HEK293 (cell line): ENCODE measurements at regions not wholly inside any gene's neighbourhood (a gene's known extent, or its start where the extent isn't known, plus 50 kb on each side); places are given as distances from the start of the nearest gene placed in this dataset.

Experiments
- CTCF ChIA-PET: fragments of 350-600 bp; formaldehyde crosslinking; extraction: SDS; loops from one replicate; lab custom pipeline; 2021; ENCODE audit warnings: antibody characterized with exemption; lab: Yijun Ruan, JAX
- POLR2A ChIA-PET: fragments of 300-600 bp; formaldehyde crosslinking; extraction: SDS; loops from one replicate; lab custom pipeline; 2020; ENCODE audit warnings: antibody characterized with exemption, inconsistent platforms; lab: Yijun Ruan, JAX
- H3K27ac ChIP-seq: fragments of 200-500 bp; sonication (Bioruptor generic); 2 replicates; pipeline ENCODE4 v1.5.1; 2014; ENCODE audit warnings: low read depth, low read length, control low read depth, inconsistent platforms; ENCODE audit errors: extremely low read depth
- H3K36me3 ChIP-seq, 2 experiments: fragments of 200-500 bp in 1 of 2; sonication (Bioruptor generic) in 1 of 2; 1 replicate in 1 of 2; 2 replicates in 1 of 2; pipeline ENCODE4 v1.5.1; 2014 to 2017; ENCODE audit warnings: inconsistent platforms in 2 of 2, low read length in 2 of 2; ENCODE audit not compliant: control insufficient read depth in 2 of 2, insufficient read depth in 1 of 2
- H3K4me1 ChIP-seq: fragments of 200-500 bp; sonication (Bioruptor generic); 2 replicates; pipeline ENCODE4 v1.5.1; 2014; ENCODE audit warnings: mild to moderate bottlenecking, low read length, inconsistent platforms; ENCODE audit not compliant: control insufficient read depth, insufficient read depth
- H3K4me3 ChIP-seq: 2 replicates; pipeline ENCODE4 v1.5.1; 2011; ENCODE audit warnings: low read depth, mild to moderate bottlenecking, control low read depth, low read length, moderate library complexity
- H3K9me3 ChIP-seq: fragments of 200-500 bp; sonication (Bioruptor generic); 2 replicates; pipeline ENCODE4 v1.5.1; 2014; ENCODE audit warnings: low read depth, low read length, inconsistent platforms; ENCODE audit not compliant: control insufficient read depth, insufficient read depth
- PRDM4 ChIP-seq: fragments of 450-650 bp; formaldehyde crosslinking; IDR thresholded peaks from 2 replicates; pipeline ENCODE4 v1.5.1; 2017; ENCODE audit warnings: missing biosample characterization, missing genetic modification characterization
- SALL2 ChIP-seq: fragments of 450-650 bp; formaldehyde crosslinking; IDR thresholded peaks from 2 replicates; pipeline ENCODE4 v1.5.0; 2017; ENCODE audit warnings: missing biosample characterization, mild to moderate bottlenecking, missing genetic modification characterization, borderline replicate concordance
- SCRT1 ChIP-seq: fragments of 450-650 bp; formaldehyde crosslinking; IDR thresholded peaks from 2 replicates; pipeline ENCODE4 v1.5.1; 2016; ENCODE audit warnings: missing biosample characterization, missing genetic modification characterization, borderline replicate concordance
- SCRT2 ChIP-seq: fragments of 450-650 bp; formaldehyde crosslinking; IDR thresholded peaks from 2 replicates; pipeline ENCODE4 v1.5.1; 2016; ENCODE audit warnings: missing biosample characterization, missing genetic modification characterization
- SETDB1 ChIP-seq: IDR thresholded peaks from one replicate; pipeline ENCODE4 v1.6.1; 2017; ENCODE audit warnings: mild to moderate bottlenecking, low read length, moderate library complexity, mixed read lengths; ENCODE audit not compliant: insufficient read length
- TRIM28 ChIP-seq: IDR thresholded peaks from 2 replicates; pipeline ENCODE4 v1.6.1; 2011; ENCODE audit warnings: low read length, control low read depth, borderline replicate concordance
- ZBTB10 ChIP-seq: fragments of 450-650 bp; formaldehyde crosslinking; IDR thresholded peaks from 2 replicates; pipeline ENCODE4 v1.5.1; 2016; ENCODE audit warnings: missing biosample characterization, missing genetic modification characterization
- ZBTB44 ChIP-seq: fragments of 450-650 bp; IDR thresholded peaks from 2 replicates; pipeline ENCODE4 v1.5.1; 2018; ENCODE audit warnings: missing biosample characterization, mild to moderate bottlenecking, missing genetic modification characterization
- ZNF146 ChIP-seq: fragments of 450-650 bp; formaldehyde crosslinking; IDR thresholded peaks from 2 replicates; pipeline ENCODE4 v1.5.1; 2016; ENCODE audit warnings: missing biosample characterization, missing genetic modification characterization
- ZNF155 ChIP-seq: fragments of 450-650 bp; formaldehyde crosslinking; IDR thresholded peaks from 2 replicates; pipeline ENCODE4 v1.5.1; 2016; ENCODE audit warnings: missing biosample characterization, missing genetic modification characterization
- ZNF169 ChIP-seq: fragments of 450-650 bp; formaldehyde crosslinking; IDR thresholded peaks from 2 replicates; pipeline ENCODE4 v1.5.1; 2016; ENCODE audit warnings: missing biosample characterization, missing genetic modification characterization
- ZNF175 ChIP-seq: fragments of 450-650 bp; formaldehyde crosslinking; IDR thresholded peaks from 2 replicates; pipeline ENCODE4 v1.5.1; 2016; ENCODE audit warnings: missing biosample characterization, missing genetic modification characterization
- ZNF311 ChIP-seq: fragments of 450-650 bp; formaldehyde crosslinking; IDR thresholded peaks from 2 replicates; pipeline ENCODE4 v1.5.1; 2017; ENCODE audit warnings: missing biosample characterization, missing genetic modification characterization, borderline replicate concordance
- ZNF473 ChIP-seq: fragments of 450-650 bp; formaldehyde crosslinking; IDR thresholded peaks from 2 replicates; pipeline ENCODE4 v1.5.1; 2017; ENCODE audit warnings: missing biosample characterization, missing genetic modification characterization
- ZNF501 ChIP-seq: fragments of 450-650 bp; formaldehyde crosslinking; IDR thresholded peaks from 2 replicates; pipeline ENCODE4 v1.5.1; 2016; ENCODE audit warnings: missing biosample characterization, missing genetic modification characterization
- ZNF513 ChIP-seq: fragments of 450-650 bp; IDR thresholded peaks from 2 replicates; pipeline ENCODE4 v1.5.1; 2018; ENCODE audit warnings: missing biosample characterization, missing genetic modification characterization
- ZNF521 ChIP-seq: fragments of 450-650 bp; formaldehyde crosslinking; IDR thresholded peaks from 2 replicates; pipeline ENCODE4 v1.5.1; 2017; ENCODE audit warnings: missing biosample characterization, mild to moderate bottlenecking, missing genetic modification characterization
- ZNF596 ChIP-seq: fragments of 450-650 bp; IDR thresholded peaks from 2 replicates; pipeline ENCODE4 v1.5.0; 2018; ENCODE audit warnings: missing biosample characterization, mild to moderate bottlenecking, missing genetic modification characterization, moderate library complexity
- ZNF600 ChIP-seq: fragments of 450-650 bp; formaldehyde crosslinking; IDR thresholded peaks from 2 replicates; pipeline ENCODE4 v1.5.1; 2016; ENCODE audit warnings: missing biosample characterization, missing genetic modification characterization
- ZNF621 ChIP-seq: fragments of 450-650 bp; formaldehyde crosslinking; IDR thresholded peaks from 2 replicates; pipeline ENCODE4 v1.5.1; 2017; ENCODE audit warnings: missing biosample characterization, missing genetic modification characterization
- ZNF768 ChIP-seq: fragments of 450-650 bp; formaldehyde crosslinking; IDR thresholded peaks from 2 replicates; pipeline ENCODE4 v1.5.1; 2018; ENCODE audit warnings: missing biosample characterization, mild to moderate bottlenecking, missing genetic modification characterization
- ZNF791 ChIP-seq: fragments of 450-650 bp; formaldehyde crosslinking; IDR thresholded peaks from 2 replicates; pipeline ENCODE4 v1.5.1; 2016; ENCODE audit warnings: missing biosample characterization, missing genetic modification characterization
- ZNF843 ChIP-seq: fragments of 450-650 bp; formaldehyde crosslinking; IDR thresholded peaks from 2 replicates; pipeline ENCODE4 v1.5.1; 2016; ENCODE audit warnings: missing biosample characterization, missing genetic modification characterization
- TF ChIP-seq, protein P1 (sequence below): fragments of 450-650 bp; formaldehyde crosslinking; IDR thresholded peaks from 2 replicates; pipeline ENCODE4 v1.5.1; 2017; ENCODE audit warnings: missing biosample characterization, missing genetic modification characterization
- TF ChIP-seq, protein P2 (sequence below): fragments of 450-650 bp; formaldehyde crosslinking; IDR thresholded peaks from 2 replicates; pipeline ENCODE4 v1.5.1; 2016; ENCODE audit warnings: missing biosample characterization, missing genetic modification characterization

DNA sequence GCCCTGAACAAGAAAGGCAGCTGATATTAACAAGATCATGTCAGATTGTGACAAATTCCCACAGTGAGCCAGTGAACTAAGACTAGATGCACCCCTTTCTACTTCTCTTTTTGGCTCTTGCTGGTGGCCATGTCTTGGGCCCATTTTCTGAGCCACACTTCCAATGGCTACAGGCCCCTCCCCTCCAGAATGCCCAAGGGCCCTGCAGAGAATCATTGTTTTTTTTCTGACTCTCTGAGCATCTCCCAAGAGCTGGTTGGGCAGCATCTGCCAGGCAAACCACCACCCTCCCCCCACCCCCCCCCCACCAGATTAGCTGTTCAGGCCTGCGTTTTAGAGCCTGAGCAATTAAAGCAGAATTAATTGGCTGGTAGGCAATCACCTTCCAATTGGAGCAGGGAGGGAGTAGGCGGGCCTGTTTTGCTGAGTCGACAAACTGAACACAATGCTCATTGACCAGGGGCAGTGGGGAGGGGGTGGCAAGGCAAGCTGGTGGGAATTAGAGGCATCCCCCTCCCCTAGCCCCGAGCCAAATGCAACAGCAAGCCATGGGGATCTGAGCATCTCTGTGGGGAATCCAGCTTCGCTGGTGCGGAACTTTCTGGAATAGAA is 541.4 kb downstream of the MN1 start:
- H3K27ac ChIP-seq: no peak overlapping the region
- POLR2A ChIA-PET: no interaction called here
- TF ChIP-seq ZNF175: no peak
- TF ChIP-seq ZNF596: no peak
- no peak for TF ChIP-seq ZNF155 (tag by site-specific recombination)
- no peak for TF ChIP-seq ZNF146
- no peak for TF ChIP-seq ZNF521 (tag by site-specific recombination)
- no peak for TF ChIP-seq ZNF600
- no peak for TF ChIP-seq TRIM28
- TF ChIP-seq SCRT2 (tag by site-specific recombination): no peak
- no peak for TF ChIP-seq ZNF501 (tag by site-specific recombination)
- TF ChIP-seq ZNF513: no peak
- TF ChIP-seq ZNF768: no peak
- no peaks in the 10 kb centered on the region for H3K9me3 ChIP-seq
- no peak overlapping the region for H3K4me3 ChIP-seq
- no peaks in the 10 kb centered on the region for H3K36me3 ChIP-seq
- CTCF ChIA-PET: interaction anchor here (0.7 kb wide), 1 partner anchor 70 kb away, joined by 4 read pairs; no protein-coding TSS in a partner anchor
- H3K4me1 ChIP-seq: no peaks in the 10 kb centered on the region; the same call in 1 of the 2 replicates

GRCh38 chr22:27262361-27262760 is 539.2 kb downstream of the MN1 start:
- Histone ChIP-seq H3K4me3 (no peak overlapping the region), H3K36me3 (no peaks in the 10 kb centered on the region), H3K9me3 (no peaks in the 10 kb centered on the region), H3K27ac (peak overlapping the region; percentile 37; the same call in 1 of the 2 replicates), H3K4me1 (no peaks in the 10 kb centered on the region; the same call in 1 of the 2 replicates)
- POLR2A ChIA-PET: interaction anchor here (0.6 kb wide), 1 partner anchor 450 kb away, joined by 4 read pairs; no protein-coding TSS in a partner anchor
- CTCF ChIA-PET: interaction anchor here (0.7 kb wide), 1 partner anchor 941 kb away, joined by 4 read pairs; no protein-coding TSS in a partner anchor
- no peak for TF ChIP-seq ZNF843
- TF ChIP-seq ZNF621 (tag by site-specific recombination): no peak
- no peak for TF ChIP-seq SETDB1
- no peak for TF ChIP-seq PRDM4 (tag by site-specific recombination)
- no peak for TF ChIP-seq ZNF473 (tag by site-specific recombination)
- no peak for TF ChIP-seq ZBTB10 (tag by site-specific recombination)
- TF ChIP-seq ZBTB44 (tag by site-specific recombination): no peak
- TF ChIP-seq ZNF791 (tag by site-specific recombination): no peak
- TF ChIP-seq SALL2 (tag by site-specific recombination): no peak
- TF ChIP-seq, protein P1, sequence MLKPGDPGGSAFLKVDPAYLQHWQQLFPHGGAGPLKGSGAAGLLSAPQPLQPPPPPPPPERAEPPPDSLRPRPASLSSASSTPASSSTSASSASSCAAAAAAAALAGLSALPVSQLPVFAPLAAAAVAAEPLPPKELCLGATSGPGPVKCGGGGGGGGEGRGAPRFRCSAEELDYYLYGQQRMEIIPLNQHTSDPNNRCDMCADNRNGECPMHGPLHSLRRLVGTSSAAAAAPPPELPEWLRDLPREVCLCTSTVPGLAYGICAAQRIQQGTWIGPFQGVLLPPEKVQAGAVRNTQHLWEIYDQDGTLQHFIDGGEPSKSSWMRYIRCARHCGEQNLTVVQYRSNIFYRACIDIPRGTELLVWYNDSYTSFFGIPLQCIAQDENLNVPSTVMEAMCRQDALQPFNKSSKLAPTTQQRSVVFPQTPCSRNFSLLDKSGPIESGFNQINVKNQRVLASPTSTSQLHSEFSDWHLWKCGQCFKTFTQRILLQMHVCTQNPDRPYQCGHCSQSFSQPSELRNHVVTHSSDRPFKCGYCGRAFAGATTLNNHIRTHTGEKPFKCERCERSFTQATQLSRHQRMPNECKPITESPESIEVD (tag by site-specific recombination): no peak
- TF ChIP-seq, protein P2, sequence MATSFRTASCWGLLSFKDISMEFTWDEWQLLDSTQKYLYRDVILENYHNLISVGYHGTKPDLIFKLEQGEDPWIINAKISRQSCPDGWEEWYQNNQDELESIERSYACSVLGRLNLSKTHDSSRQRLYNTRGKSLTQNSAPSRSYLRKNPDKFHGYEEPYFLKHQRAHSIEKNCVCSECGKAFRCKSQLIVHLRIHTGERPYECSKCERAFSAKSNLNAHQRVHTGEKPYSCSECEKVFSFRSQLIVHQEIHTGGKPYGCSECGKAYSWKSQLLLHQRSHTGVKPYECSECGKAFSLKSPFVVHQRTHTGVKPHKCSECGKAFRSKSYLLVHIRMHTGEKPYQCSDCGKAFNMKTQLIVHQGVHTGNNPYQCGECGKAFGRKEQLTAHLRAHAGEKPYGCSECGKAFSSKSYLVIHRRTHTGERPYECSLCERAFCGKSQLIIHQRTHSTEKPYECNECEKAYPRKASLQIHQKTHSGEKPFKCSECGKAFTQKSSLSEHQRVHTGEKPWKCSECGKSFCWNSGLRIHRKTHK (tag by site-specific recombination): no peak
- no peak for TF ChIP-seq ZNF169 (tag by site-specific recombination)
- no peak for TF ChIP-seq SCRT1 (tag by site-specific recombination)
- TF ChIP-seq ZNF311: no peak
